SK-N-SH treated with all-trans-retinoic acid at 6 μM for 48 hours (cell line): ENCODE measurements at regions not wholly inside any gene's neighbourhood (a gene's known extent, or its start where the extent isn't known, plus 50 kb on each side); places are given as distances from the start of the nearest gene placed in this dataset.
"Not testable (repeated sequence)": the region's sequence is repeated elsewhere in the genome, so short reads cannot be mapped to it uniquely, and the experiment has no call there.

Experiments used
- ATAC-seq: fragments of 200-7000 bp; cut with Tn5 transposase; 3 replicates; pipeline ENCODE4 v1.9.1; 2020; ENCODE audit warnings: mild to moderate bottlenecking, moderate library complexity
- BACH2 ChIP-seq: fragments of 250-450 bp; sonication (Bioruptor Pico); IDR thresholded peaks from 2 replicates; pipeline ENCODE4 v1.9.0; 2021; ENCODE audit warnings: mild to moderate bottlenecking, borderline replicate concordance
- CSDC2 ChIP-seq: fragments of 250-450 bp; sonication (Bioruptor Pico); IDR thresholded peaks from 2 replicates; pipeline ENCODE4 v1.5.0; 2020; ENCODE audit warnings: mild to moderate bottlenecking, moderate library complexity
- ESRRG ChIP-seq: fragments of 250-450 bp; sonication (Bioruptor Pico); IDR thresholded peaks from 2 replicates; pipeline ENCODE4 v1.6.1; 2021; ENCODE audit warnings: mild to moderate bottlenecking
- GLIS3 ChIP-seq: fragments of 250-450 bp; sonication (Bioruptor Pico); IDR thresholded peaks from 2 replicates; pipeline ENCODE4 v1.5.0; 2020; ENCODE audit warnings: mild to moderate bottlenecking, moderate library complexity
- ISL1 ChIP-seq: fragments of 250-450 bp; sonication (Bioruptor Pico); IDR thresholded peaks from 2 replicates; pipeline ENCODE4 v2.1.2; 2022; ENCODE audit warnings: mild to moderate bottlenecking, moderate library complexity
- OSR1 ChIP-seq: fragments of 250-450 bp; sonication (Bioruptor Pico); IDR thresholded peaks from 2 replicates; pipeline ENCODE4 v1.8.0; 2022; ENCODE audit warnings: moderate library complexity, mild to moderate bottlenecking, inconsistent platforms
- RARB ChIP-seq: fragments of 250-450 bp; sonication (Bioruptor Pico); IDR thresholded peaks from 2 replicates; pipeline ENCODE4 v1.8.0; 2021; ENCODE audit warnings: mild to moderate bottlenecking, moderate library complexity
- SNAI2 ChIP-seq: fragments of 250-450 bp; sonication (Bioruptor Pico); IDR thresholded peaks from 2 replicates; pipeline ENCODE4 v1.5.0; 2020; ENCODE audit warnings: mild to moderate bottlenecking, moderate library complexity
- TCF4 ChIP-seq: fragments of 250-450 bp; sonication (Bioruptor Pico); IDR thresholded peaks from 2 replicates; pipeline ENCODE4 v1.8.0; 2021; ENCODE audit warnings: mild to moderate bottlenecking, moderate library complexity, borderline replicate concordance
- TOX ChIP-seq: fragments of 250-450 bp; sonication (Bioruptor Pico); IDR thresholded peaks from 2 replicates; pipeline ENCODE4 v1.8.0; 2021; ENCODE audit warnings: mild to moderate bottlenecking, moderate library complexity, borderline replicate concordance
- ZC3H10 ChIP-seq: fragments of 250-450 bp; sonication (Bioruptor Pico); IDR thresholded peaks from 2 replicates; pipeline ENCODE4 v1.5.1; 2021; ENCODE audit warnings: mild to moderate bottlenecking, moderate library complexity
- ZFP3 ChIP-seq: fragments of 250-450 bp; sonication (Bioruptor Pico); IDR thresholded peaks from 2 replicates; pipeline ENCODE4 v1.5.0; 2020; ENCODE audit warnings: mild to moderate bottlenecking, moderate library complexity
- ZFP30 ChIP-seq: fragments of 450-650 bp; formaldehyde crosslinking; IDR thresholded peaks from 2 replicates; pipeline ENCODE4 v1.5.0; 2022; ENCODE audit warnings: mild to moderate bottlenecking, moderate library complexity
- ZNF565 ChIP-seq: fragments of 450-650 bp; formaldehyde crosslinking; conservative IDR thresholded peaks from 2 replicates; pipeline ENCODE4 v1.5.0; 2020; ENCODE audit warnings: low read depth, mild to moderate bottlenecking, moderate library complexity
- ZNF70 ChIP-seq: fragments of 450-650 bp; formaldehyde crosslinking; IDR thresholded peaks from 2 replicates; pipeline ENCODE4 v1.5.0; 2020; ENCODE audit warnings: mild to moderate bottlenecking, moderate library complexity
- ZNF8 ChIP-seq: fragments of 450-650 bp; formaldehyde crosslinking; IDR thresholded peaks from 2 replicates; pipeline ENCODE4 v1.5.0; 2020; ENCODE audit warnings: mild to moderate bottlenecking, moderate library complexity
- TF ChIP-seq, protein P1 (sequence below): fragments of 250-450 bp; sonication (Bioruptor Pico); IDR thresholded peaks from 2 replicates; pipeline ENCODE4 v1.8.0; 2020; ENCODE audit warnings: mild to moderate bottlenecking, moderate library complexity, borderline replicate concordance
- TF ChIP-seq, protein P2 (sequence below): fragments of 250-450 bp; sonication (Bioruptor Pico); IDR thresholded peaks from 2 replicates; pipeline ENCODE4 v1.8.0; 2021; ENCODE audit warnings: low read depth, mild to moderate bottlenecking, moderate library complexity, borderline replicate concordance
- TF ChIP-seq, protein P3 (sequence below): fragments of 250-450 bp; sonication (Bioruptor Pico); IDR thresholded peaks from 2 replicates; pipeline ENCODE4 v1.5.1; 2020; ENCODE audit warnings: low read depth, mild to moderate bottlenecking, moderate library complexity
- TF ChIP-seq, protein P4 (sequence below): fragments of 250-450 bp; sonication (Bioruptor Pico); IDR thresholded peaks from 2 replicates; pipeline ENCODE4 v1.5.1; 2021; ENCODE audit warnings: mild to moderate bottlenecking, moderate library complexity

DNA sequence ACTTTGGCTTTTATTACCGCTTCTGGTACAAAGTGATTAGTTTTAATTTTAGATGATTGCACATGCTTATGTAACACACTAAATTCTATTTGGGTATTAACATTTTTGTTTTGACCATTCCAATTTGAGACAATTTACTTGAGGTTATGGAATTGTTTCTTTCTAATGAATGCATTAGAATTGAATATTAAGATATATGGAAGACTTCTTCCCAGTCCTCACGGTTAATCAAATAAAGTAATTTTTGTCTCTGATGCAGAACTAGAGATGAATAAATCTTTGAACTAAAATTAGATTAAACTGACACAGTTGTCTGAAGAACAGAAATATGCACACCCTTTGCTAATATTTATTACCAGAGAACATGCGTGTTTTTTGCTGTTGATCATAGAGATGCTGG, 127.1 kb upstream of the FBXL17 start:
- TF ChIP-seq ISL1 (peak; percentile 68), ZFP3 (CRISPR knock-in tag) (no peak), ZC3H10 (CRISPR knock-in tag) (peak; percentile 83; the same call in 1 of the 2 replicates), SNAI2 (CRISPR knock-in tag) (no peak)
- ATAC-seq, result no peak

DNA sequence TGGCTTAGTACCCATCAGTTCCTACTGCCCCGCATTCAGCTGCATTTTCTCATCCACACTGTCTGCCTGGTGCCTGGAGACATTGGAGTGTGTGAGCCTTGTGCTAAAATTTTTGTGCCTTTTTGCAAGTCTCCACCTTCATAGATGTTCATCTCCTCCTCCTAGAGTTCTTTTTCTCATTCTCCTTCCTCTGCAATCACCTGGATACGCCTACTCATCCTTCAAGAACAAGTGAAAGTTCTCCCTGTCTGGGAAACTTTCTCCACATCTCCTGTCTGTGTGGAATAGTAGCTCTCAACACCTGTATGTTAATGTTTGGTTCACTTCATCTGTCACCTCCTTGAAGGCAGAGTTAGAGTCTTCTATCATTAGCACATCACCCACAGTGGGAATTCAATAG, 125.7 kb upstream of the FBXL17 start:
- TF ChIP-seq ZNF70 (CRISPR knock-in tag), result no peak
- TF ChIP-seq ZNF8, result no peak
- TF ChIP-seq ESRRG (CRISPR knock-in tag), result no peak
- TF ChIP-seq ZC3H10 (CRISPR knock-in tag), result no peak
- no peak for TF ChIP-seq ZFP30
- TF ChIP-seq, protein P1, sequence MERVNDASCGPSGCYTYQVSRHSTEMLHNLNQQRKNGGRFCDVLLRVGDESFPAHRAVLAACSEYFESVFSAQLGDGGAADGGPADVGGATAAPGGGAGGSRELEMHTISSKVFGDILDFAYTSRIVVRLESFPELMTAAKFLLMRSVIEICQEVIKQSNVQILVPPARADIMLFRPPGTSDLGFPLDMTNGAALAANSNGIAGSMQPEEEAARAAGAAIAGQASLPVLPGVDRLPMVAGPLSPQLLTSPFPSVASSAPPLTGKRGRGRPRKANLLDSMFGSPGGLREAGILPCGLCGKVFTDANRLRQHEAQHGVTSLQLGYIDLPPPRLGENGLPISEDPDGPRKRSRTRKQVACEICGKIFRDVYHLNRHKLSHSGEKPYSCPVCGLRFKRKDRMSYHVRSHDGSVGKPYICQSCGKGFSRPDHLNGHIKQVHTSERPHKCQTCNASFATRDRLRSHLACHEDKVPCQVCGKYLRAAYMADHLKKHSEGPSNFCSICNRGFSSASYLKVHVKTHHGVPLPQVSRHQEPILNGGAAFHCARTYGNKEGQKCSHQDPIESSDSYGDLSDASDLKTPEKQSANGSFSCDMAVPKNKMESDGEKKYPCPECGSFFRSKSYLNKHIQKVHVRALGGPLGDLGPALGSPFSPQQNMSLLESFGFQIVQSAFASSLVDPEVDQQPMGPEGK (CRISPR knock-in tag), result no peak
- TF ChIP-seq CSDC2 (CRISPR knock-in tag), result no peak
- ATAC-seq, result no peak

DNA sequence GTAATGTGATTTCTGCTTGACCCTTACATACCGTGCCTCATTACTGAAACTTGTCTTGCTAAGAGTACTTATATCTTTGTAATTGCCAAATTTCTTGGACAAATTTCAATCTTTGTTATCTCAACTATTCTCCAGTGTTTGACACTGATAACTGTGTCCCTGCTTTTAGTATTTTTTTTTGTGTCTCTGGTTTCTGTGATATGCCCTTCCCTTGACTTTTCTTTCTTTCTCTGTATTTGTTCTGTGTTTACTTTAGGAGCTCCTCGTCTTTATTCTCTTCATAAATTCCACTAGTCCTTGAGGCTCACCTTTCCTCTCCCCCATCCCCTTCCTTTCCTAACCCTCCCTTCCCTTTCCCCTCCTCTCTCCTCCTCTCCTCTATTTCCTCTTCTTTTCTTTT, 123.7 kb upstream of the FBXL17 start:
- no peak for ATAC-seq
- TF ChIP-seq ISL1 (no peak), ZNF565 (no peak)

DNA sequence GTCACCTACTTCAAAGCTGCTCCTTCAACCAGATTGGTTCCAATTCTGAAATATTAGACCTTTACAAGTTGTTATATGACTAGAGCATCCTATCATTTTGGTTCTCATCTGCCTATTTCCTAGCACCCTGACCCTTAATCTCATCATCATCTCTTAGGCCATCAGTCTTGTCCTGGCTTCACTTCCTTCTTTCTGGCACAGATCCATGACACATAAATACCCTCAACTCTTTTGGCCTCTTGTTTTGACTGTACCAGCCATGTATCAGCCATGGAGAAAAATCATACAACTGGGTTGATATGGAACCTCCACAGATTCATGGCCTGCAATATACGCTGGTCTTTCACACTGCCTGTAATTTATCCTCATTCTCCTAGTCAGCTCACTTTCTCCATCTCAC, 123.1 kb upstream of the FBXL17 start:
- TF ChIP-seq OSR1, result no peak
- TF ChIP-seq TOX (CRISPR knock-in tag), result no peak
- TF ChIP-seq ZNF8, result no peak
- TF ChIP-seq ESRRG (CRISPR knock-in tag), result no peak
- TF ChIP-seq RARB (CRISPR knock-in tag), result no peak
- no peak for TF ChIP-seq CSDC2 (CRISPR knock-in tag)
- no peak for TF ChIP-seq BACH2 (CRISPR knock-in tag)
- TF ChIP-seq, protein P2, sequence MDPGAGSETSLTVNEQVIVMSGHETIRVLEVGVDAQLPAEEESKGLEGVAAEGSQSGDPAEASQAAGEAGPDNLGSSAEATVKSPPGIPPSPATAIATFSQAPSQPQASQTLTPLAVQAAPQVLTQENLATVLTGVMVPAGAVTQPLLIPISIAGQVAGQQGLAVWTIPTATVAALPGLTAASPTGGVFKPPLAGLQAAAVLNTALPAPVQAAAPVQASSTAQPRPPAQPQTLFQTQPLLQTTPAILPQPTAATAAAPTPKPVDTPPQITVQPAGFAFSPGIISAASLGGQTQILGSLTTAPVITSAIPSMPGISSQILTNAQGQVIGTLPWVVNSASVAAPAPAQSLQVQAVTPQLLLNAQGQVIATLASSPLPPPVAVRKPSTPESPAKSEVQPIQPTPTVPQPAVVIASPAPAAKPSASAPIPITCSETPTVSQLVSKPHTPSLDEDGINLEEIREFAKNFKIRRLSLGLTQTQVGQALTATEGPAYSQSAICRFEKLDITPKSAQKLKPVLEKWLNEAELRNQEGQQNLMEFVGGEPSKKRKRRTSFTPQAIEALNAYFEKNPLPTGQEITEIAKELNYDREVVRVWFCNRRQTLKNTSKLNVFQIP, result no peak
- no peak for TF ChIP-seq GLIS3 (CRISPR knock-in tag)
- TF ChIP-seq, protein P3, sequence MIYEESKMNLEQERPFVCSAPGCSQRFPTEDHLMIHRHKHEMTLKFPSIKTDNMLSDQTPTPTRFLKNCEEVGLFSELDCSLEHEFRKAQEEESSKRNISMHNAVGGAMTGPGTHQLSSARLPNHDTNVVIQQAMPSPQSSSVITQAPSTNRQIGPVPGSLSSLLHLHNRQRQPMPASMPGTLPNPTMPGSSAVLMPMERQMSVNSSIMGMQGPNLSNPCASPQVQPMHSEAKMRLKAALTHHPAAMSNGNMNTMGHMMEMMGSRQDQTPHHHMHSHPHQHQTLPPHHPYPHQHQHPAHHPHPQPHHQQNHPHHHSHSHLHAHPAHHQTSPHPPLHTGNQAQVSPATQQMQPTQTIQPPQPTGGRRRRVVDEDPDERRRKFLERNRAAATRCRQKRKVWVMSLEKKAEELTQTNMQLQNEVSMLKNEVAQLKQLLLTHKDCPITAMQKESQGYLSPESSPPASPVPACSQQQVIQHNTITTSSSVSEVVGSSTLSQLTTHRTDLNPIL (CRISPR knock-in tag), result no peak
- TF ChIP-seq, protein P4, sequence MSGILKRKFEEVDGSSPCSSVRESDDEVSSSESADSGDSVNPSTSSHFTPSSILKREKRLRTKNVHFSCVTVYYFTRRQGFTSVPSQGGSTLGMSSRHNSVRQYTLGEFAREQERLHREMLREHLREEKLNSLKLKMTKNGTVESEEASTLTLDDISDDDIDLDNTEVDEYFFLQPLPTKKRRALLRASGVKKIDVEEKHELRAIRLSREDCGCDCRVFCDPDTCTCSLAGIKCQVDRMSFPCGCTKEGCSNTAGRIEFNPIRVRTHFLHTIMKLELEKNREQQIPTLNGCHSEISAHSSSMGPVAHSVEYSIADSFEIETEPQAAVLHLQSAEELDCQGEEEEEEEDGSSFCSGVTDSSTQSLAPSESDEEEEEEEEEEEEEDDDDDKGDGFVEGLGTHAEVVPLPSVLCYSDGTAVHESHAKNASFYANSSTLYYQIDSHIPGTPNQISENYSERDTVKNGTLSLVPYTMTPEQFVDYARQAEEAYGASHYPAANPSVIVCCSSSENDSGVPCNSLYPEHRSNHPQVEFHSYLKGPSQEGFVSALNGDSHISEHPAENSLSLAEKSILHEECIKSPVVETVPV (CRISPR knock-in tag), result no peak
- no peak for TF ChIP-seq ZFP30
- no peak for TF ChIP-seq TCF4 (CRISPR knock-in tag)
- TF ChIP-seq ZC3H10 (CRISPR knock-in tag), result no peak
- TF ChIP-seq, all 23 proteins: peak for 0
- no peak for ATAC-seq

DNA sequence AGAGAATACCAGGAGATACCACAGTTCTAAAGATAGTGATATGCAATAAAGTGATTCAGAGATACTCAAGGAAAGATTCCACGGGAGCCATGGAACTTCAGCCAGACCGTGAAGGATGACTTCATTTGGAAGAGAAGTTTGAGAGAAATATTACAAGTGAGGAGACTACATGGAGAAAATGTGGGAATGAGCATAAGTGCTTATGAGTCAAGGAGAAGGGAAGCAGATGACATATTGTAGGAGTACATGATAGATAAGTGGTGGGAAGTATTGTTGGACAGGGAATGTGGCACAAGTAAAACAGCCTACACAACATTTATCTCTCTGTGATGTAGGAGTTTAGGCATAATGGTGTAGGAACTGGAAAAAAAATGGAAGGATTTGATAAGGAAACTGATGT, 122.1 kb upstream of the FBXL17 start:
- TF ChIP-seq ZFP30, result no peak
- no peak for TF ChIP-seq ZNF8
- TF ChIP-seq, protein P3 (CRISPR knock-in tag), result no peak
- no peak for TF ChIP-seq SNAI2 (CRISPR knock-in tag)
- TF ChIP-seq, protein P1 (CRISPR knock-in tag), result no peak
- no peak for TF ChIP-seq CSDC2 (CRISPR knock-in tag)
- no peak for TF ChIP-seq ZC3H10 (CRISPR knock-in tag)
- TF ChIP-seq RARB (CRISPR knock-in tag), result no peak
- TF ChIP-seq ISL1, result no peak
- no peak for TF ChIP-seq TOX (CRISPR knock-in tag)
- TF ChIP-seq, protein P2, result no peak
- TF ChIP-seq BACH2 (CRISPR knock-in tag), result no peak
- no peak for TF ChIP-seq ZNF70 (CRISPR knock-in tag)
- TF ChIP-seq ZNF565, result no peak
- TF ChIP-seq OSR1, result no peak
- no peak for TF ChIP-seq TCF4 (CRISPR knock-in tag)
- ATAC-seq, result no peak

DNA sequence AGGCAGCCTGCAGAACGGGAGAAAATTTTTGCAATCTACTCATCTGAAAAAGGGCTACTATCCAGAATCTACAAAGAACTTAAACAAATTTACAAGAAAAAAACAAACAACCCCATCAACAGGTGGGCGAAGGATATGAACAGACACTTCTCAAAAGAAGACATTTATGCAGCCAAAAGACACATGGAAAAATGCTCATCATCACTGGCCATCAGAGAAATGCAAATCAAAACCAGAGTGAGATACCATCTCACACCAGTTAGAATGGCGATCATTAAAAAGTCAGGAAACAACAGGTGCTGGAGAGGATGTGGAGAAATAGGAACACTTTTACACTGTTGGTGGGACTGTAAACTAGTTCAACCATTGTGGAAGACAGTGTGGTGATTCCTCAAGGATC, 113.7 kb upstream of the FBXL17 start:
- not testable (repeated sequence) for ATAC-seq
